Colon (tissue), 2 donors: ENCODE measurements at regions not wholly inside any gene's neighbourhood (a gene's known extent, or its start where the extent isn't known, plus 50 kb on each side); places are given as distances from the start of the nearest gene placed in this dataset.

Experiments
- FAIRE-seq: peaks from 2 replicates; lab custom pipeline; 2012; peaks lifted over from hg19 to GRCh38; lab: Jason Lieb, UNC
- donor health status: control.
- donor health status: control.

- no peak for FAIRE-seq
These were observed 52.2 kb upstream of the BTN3A2 start for GRCh38 chr6:26312501-26313397.
